ENCODE measurements at regions not wholly inside any gene's neighbourhood (a gene's known extent, or its start where the extent isn't known, plus 50 kb on each side); places are given as distances from the start of the nearest gene placed in this dataset.

DNA sequence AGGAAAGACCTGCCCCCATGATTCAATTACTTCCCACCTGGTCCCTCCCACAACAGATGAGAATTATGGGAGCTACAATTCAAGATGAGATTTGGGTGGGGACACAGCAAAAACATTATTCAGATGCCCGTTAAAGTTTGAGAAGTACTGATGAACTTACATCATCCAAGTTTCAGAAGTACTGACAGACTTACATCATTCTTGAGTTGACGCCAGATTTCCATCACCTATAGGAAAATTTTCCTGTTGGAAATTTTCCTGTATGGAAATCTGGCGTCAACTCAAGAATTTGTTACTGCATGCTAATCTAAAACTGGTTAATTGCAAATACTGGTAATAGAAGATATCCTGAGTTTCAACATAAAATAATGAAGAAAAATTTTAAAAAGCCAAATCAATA lies 975.9 kb downstream of the MAT2B start:
- dilution Hi-C loops (cut with MboI; ENCODE audit: extremely low pct_ligation_motif_present, low sequenced_read_pairs), result loop anchor here (25.0 kb wide), 2 partner anchors 469 to 919 kb away; no protein-coding TSS in a partner anchor
- H3K4me3 ChIP-seq (ENCODE audit: control insufficient read depth in 2 of 3, extremely low read depth in 1 of 3, insufficient read depth in 2 of 3, low read depth in 1 of 3, low read length in 3 of 3), result no peak overlapping the region
- FAIRE-seq, result no peak
- TF ChIP-seq, protein P1, sequence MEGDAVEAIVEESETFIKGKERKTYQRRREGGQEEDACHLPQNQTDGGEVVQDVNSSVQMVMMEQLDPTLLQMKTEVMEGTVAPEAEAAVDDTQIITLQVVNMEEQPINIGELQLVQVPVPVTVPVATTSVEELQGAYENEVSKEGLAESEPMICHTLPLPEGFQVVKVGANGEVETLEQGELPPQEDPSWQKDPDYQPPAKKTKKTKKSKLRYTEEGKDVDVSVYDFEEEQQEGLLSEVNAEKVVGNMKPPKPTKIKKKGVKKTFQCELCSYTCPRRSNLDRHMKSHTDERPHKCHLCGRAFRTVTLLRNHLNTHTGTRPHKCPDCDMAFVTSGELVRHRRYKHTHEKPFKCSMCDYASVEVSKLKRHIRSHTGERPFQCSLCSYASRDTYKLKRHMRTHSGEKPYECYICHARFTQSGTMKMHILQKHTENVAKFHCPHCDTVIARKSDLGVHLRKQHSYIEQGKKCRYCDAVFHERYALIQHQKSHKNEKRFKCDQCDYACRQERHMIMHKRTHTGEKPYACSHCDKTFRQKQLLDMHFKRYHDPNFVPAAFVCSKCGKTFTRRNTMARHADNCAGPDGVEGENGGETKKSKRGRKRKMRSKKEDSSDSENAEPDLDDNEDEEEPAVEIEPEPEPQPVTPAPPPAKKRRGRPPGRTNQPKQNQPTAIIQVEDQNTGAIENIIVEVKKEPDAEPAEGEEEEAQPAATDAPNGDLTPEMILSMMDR (optimal IDR thresholded peaks at IDR 0.05 in 1 of 3, IDR thresholded peaks at IDR 0.05 in 1 of 3, conservative IDR thresholded peaks at IDR 0.05 in 1 of 3; ENCODE audit: extremely low read depth in 1 of 3, insufficient read depth in 2 of 3, low read length in 3 of 3), result no peak
- TF ChIP-seq EZH2 (IDR thresholded peaks at IDR 0.05; ENCODE audit: low read length), result no peak
- H3K36me3 ChIP-seq (ENCODE audit: control insufficient read depth in 2 of 2, extremely low read depth in 1 of 2, insufficient read depth in 2 of 2, low read length in 2 of 2), result no peaks in the 10 kb centered on the region
- no peak for DNase-seq (ENCODE audit: low read depth, low spot score)
- no peaks in the 10 kb centered on the region for H3K79me2 ChIP-seq (ENCODE audit: control insufficient read depth, insufficient read depth, low read length)
- no peak overlapping the region for H3K9ac ChIP-seq (ENCODE audit: control insufficient read depth, extremely low read depth, insufficient read depth, low read length)
- no peak overlapping the region for H2AFZ ChIP-seq (ENCODE audit: control insufficient read depth, low read length)
- H3K9me1 ChIP-seq (ENCODE audit: control insufficient read depth, extremely low read depth, insufficient read depth, low read length), result no peaks in the 10 kb centered on the region
- H3K27ac ChIP-seq (ENCODE audit: control insufficient read depth, insufficient read depth, low read length), result no peak overlapping the region
- no peaks in the 10 kb centered on the region for H3K9me3 ChIP-seq (ENCODE audit: control insufficient read depth, low read depth, low read length)
- H3K27me3 ChIP-seq (ENCODE audit: control insufficient read depth, extremely low read depth, insufficient read depth, low read length), result no peaks in the 10 kb centered on the region
- H4K20me1 ChIP-seq (ENCODE audit: control insufficient read depth, extremely low read depth, insufficient read depth, low read length), result no peaks in the 10 kb centered on the region
- no peaks in the 10 kb centered on the region for H3K4me1 ChIP-seq (ENCODE audit: control insufficient read depth, extremely low read depth, insufficient read depth, low read length)
- H3K4me2 ChIP-seq (ENCODE audit: control insufficient read depth, extremely low read depth, insufficient read depth, low read depth, low read length), result no peak overlapping the region

DNA sequence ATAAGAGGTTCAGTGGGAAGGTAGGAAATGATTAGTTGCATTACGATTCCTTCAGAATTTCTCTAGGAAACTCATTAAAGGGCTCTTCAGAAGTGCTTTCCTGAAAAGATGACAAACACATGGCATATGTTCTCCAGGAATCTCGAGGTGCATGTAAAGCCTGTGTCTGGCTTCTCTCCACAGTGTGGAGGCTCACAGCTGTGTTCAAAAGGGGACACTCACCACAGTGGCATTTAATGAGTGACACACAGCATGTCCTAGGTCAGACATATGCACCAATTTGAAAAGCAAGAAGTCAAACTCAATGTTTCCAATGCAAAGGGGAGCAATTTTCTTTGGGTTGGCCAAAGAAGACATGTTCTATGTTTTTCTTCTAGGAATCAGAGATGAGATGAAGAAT lies 976.9 kb downstream of the MAT2B start:
- no peak overlapping the region for H3K27ac ChIP-seq (ENCODE audit: control insufficient read depth, insufficient read depth, low read length)
- FAIRE-seq (no peak), DNase-seq (ENCODE audit: low read depth, low spot score) (no peak)
- H3K79me2 ChIP-seq (ENCODE audit: control insufficient read depth, insufficient read depth, low read length), result no peaks in the 10 kb centered on the region
- no peaks in the 10 kb centered on the region for H3K9me3 ChIP-seq (ENCODE audit: control insufficient read depth, low read depth, low read length)
- H2AFZ ChIP-seq (ENCODE audit: control insufficient read depth, low read length), result no peak overlapping the region
- no peaks in the 10 kb centered on the region for H3K9me1 ChIP-seq (ENCODE audit: control insufficient read depth, extremely low read depth, insufficient read depth, low read length)
- TF ChIP-seq, protein P1 (optimal IDR thresholded peaks at IDR 0.05 in 1 of 3, IDR thresholded peaks at IDR 0.05 in 1 of 3, conservative IDR thresholded peaks at IDR 0.05 in 1 of 3; ENCODE audit: extremely low read depth in 1 of 3, insufficient read depth in 2 of 3, low read length in 3 of 3), result no peak
- no peak for TF ChIP-seq EZH2 (IDR thresholded peaks at IDR 0.05; ENCODE audit: low read length)
- H4K20me1 ChIP-seq (ENCODE audit: control insufficient read depth, extremely low read depth, insufficient read depth, low read length), result no peaks in the 10 kb centered on the region
- no peaks in the 10 kb centered on the region for H3K36me3 ChIP-seq (ENCODE audit: control insufficient read depth in 2 of 2, extremely low read depth in 1 of 2, insufficient read depth in 2 of 2, low read length in 2 of 2)
- H3K4me2 ChIP-seq (ENCODE audit: control insufficient read depth, extremely low read depth, insufficient read depth, low read depth, low read length), result no peak overlapping the region
- no peaks in the 10 kb centered on the region for H3K4me1 ChIP-seq (ENCODE audit: control insufficient read depth, extremely low read depth, insufficient read depth, low read length)
- no peak overlapping the region for H3K4me3 ChIP-seq (ENCODE audit: control insufficient read depth in 2 of 3, extremely low read depth in 1 of 3, insufficient read depth in 2 of 3, low read depth in 1 of 3, low read length in 3 of 3)
- dilution Hi-C loops (cut with MboI; ENCODE audit: extremely low pct_ligation_motif_present, low sequenced_read_pairs), result loop anchor here (25.0 kb wide), 2 partner anchors 470 to 920 kb away; no protein-coding TSS in a partner anchor
- no peaks in the 10 kb centered on the region for H3K27me3 ChIP-seq (ENCODE audit: control insufficient read depth, extremely low read depth, insufficient read depth, low read length)
- H3K9ac ChIP-seq (ENCODE audit: control insufficient read depth, extremely low read depth, insufficient read depth, low read length), result no peak overlapping the region

Data from keratinocyte (primary cell).